Kidney glomerular epithelial cell (primary cell): ENCODE measurements at regions not wholly inside any gene's neighbourhood (a gene's known extent, or its start where the extent isn't known, plus 50 kb on each side); places are given as distances from the start of the nearest gene placed in this dataset.
"Not testable (repeated sequence)": the region's sequence is repeated elsewhere in the genome, so short reads cannot be mapped to it uniquely, and the experiment has no call there.

Source experiments
- DNase-seq: peaks from one replicate; lab custom pipeline; 2025; lab: John Stamatoyannopoulos, UW

DNA sequence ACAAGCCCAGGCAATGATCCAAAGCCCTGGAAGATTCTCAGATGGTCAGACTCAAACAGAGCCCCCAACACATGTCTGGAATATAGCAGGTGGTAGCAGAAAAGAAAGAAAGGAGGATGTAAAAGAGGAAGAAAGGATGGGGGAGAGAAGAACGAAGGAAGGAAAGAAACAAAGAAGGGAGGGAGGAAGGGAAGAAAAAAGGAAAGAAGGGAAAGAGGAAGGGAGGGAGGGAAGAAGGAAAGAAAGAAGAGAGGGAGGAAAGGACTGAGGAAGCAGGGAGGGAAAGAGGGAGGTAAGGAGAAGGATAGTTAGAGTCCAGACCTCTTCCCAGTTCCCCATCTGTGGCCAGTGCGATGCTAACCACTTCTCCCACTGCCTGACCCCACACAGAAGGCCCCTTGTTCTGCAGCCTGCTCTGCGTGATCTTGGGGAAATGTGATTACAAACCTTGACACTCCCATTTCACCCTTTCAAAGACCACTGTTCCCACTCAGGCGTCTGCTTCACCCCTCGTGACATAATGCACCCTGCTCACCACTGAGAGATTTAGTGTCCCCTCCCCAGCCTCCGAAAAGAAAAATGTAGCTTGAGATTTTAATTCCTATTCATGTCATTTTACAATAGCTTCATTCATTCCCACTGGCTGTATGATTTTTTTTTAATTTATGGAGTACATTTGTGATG, 357.9 kb downstream of the BCL11B start:
- DNase-seq: no peak

DNA sequence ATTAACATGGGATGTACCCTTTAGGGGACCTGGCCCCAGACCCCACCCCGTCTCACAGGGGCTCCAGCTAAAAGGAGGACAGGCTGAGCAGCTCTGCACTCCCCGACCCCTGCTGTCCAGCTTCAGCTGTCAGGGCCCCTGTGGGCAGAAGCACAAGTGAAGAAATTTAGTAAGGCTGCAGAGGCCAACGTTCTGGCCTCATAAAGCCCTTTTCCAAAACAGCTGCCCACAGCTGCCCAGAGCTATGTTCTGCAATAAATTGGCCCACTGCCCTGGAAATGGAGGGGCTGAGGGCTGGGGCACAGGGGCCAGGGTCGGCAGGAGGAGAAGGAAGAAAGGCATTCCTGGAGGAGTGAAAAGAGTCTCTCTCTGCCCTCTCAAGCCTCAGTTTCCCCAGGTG, 357.1 kb downstream of the BCL11B start:
- no peak for DNase-seq

DNA sequence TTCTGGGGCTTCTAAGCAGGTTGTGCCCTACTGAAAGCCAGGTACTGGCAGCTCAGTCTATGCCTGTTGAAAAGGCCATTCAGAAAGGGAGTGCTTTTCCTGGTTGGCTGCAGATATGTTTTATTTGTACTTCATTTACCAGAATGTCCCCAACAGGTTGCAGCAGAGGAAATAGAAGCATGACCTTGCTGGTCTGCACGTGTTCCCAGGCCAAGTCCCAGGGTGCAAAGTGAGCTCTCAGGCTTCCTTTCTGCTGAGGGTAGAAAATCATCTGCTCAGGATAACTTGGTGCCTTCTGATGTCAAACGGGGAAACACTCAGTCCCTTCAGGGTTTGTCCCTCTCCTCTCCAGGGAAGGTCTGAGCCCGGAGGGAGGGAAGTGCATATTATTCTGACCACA, 356.4 kb downstream of the BCL11B start:
- DNase-seq: no peak

DNA sequence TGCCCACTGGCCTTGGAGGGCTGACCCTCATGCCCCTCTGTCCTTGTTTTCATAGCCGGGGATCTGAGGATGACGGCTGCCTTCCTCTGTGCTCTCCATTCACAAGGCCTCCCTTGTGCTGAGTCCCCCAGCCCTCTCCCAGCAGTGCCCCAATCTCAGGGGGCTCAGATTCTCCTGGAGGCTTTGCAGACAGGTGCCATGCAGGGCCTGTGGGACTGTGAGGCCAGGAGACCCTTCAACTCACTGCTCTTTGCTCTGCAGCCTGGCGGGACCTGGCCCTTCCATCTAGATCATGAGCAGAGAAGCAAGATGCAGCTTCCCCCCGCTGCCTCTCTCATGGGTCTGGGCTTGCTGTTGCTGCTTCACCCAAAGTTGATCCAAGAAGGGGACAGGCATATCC, 356.0 kb downstream of the BCL11B start:
- DNase-seq: no peak

DNA sequence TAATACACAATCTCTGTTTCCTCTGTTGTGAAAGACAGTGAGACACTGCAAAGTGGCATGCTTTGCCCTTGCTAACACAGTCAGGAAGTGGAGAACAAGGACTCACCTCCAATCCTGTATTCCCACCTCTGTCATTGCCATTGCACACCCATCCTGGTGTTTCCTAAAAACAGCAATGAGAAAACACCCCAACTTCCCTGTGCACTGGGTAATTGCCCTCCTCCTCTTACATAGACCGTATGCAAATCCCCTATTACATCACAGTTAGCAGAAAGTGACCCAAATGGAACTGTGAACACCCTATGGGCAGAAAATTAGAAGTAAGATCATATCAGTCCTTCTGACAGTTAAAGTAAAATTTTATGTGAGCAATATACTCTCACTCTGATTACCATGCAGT, 355.5 kb downstream of the BCL11B start:
- DNase-seq: no peak

DNA sequence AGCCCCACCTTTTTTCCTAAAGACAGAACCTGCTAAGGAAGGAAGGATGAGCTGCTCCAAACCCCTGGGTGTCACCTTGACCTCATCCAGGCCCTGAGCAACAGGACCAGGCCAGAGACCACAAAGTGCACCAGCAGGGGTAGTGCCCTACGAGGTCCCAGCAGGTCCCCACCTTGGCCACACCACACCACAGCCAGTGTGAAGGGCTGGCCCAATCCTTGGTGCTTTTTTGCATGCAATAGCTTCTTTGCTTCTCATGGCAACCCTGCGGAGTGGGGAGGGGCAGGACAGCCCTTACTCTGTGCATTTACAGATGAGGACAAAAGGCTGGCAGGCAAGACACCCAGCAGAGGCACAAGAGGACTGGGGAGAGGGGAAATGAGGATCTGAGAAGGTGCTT, 352.6 kb downstream of the BCL11B start:
- DNase-seq: no peak

DNA sequence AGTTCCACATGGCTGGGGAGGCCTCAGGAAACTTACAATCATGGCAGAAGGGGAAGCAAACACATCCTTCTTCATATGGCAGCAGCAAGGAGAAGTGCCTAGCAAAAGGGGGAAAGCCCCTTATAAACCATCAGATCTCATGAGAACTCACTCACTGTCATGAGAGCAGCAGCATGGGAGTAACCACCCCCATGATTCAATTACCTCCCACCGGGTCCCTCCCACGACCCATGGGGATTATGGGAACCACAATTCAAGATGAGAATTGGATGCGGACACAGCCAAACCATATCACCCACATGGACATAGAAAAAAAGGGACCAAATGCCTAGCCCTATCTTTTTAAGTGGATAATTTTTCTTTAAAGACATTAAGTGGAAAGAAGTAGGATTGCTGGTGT, 350.7 kb downstream of the BCL11B start:
- DNase-seq: not testable (repeated sequence)

DNA sequence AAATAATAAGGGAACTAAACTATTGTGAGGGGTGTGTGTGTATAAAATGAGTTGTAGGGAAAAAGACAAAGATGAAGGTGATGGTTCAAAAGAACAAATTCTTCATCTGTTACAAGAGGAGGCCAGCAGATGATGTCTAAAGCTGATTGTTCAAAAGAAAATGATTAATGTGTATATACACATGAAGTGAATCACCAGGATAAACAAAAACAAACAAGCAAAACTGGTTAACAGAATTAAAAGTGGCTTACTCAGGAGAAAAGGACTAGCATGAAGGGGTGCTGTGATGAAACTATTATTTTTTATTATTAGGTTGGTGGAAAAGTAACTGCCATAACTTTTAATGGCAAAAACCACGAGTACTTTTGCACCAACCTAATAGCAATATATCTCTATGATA, 348.4 kb downstream of the BCL11B start:
- no peak for DNase-seq

DNA sequence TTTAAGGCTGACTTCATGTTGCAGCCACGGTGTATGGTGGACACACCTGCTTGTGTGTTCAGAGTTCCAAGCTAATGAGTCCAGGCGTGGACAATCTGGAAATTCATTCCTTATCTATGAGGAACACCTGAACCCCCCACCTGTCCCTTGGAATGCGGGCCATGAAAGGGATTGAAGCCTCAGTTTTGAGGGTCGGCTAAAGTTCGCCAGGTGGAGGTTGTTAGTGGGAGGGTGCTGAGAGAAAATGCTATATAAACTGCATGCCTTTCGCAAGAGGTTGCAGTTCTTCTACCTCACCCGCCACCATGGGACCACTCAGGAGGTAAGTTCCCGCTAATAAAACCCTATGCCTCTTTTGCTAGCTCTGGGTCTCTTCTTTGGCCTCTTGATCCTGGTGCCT, 348.0 kb downstream of the BCL11B start:
- DNase-seq: no peak

DNA sequence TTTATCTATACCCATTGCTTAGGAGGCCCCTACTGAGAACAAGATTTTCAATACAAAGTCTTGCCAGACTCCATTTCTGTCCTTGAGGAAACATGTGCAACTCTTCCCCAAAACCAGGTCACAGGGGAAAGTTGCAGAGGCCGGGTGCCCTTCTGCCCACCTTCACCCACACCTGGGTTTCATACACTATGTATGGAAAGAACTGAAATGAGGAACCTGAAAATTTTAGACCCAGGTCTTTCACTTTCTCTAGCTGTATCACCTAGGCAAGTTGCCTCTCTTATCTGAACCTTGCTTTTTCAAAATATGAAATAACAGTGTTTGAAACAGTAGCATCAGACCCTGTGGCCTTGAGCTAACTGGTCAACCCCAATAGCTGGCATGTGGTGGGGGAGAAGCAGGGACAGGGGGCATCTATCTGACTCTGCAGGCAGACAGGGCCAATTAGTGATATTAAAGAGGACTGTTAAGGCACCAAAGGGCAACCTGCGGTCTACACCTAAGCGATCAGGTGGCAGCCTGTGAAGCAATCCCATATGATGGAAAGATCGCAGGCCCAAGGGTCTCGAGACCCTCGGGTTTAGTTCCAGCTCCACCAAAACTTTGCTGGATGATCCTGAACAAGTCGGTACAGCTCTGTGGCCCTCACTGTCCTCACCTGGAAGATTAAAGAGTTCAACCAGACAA, 346.5 kb downstream of the BCL11B start:
- no peak for DNase-seq

DNA sequence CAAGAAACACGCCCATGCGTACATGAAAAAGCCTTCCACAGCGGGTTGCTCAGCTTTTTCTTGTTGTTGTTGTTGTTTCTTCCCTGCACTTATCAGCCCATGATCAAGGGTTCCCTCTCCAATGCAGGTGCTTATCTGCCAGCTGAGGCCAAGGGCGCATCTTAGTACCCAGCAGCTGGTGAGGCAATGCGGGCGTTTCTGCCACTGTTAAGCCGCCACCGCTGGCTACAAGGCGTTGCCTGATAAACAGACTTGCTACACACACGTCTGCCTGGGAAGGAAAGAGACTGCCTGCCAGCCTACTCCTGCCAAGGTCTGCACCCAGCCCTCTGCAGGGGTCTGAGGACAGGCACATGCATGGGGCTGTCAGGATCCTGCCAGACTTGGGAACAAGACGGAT, 345.9 kb downstream of the BCL11B start:
- no peak for DNase-seq

DNA sequence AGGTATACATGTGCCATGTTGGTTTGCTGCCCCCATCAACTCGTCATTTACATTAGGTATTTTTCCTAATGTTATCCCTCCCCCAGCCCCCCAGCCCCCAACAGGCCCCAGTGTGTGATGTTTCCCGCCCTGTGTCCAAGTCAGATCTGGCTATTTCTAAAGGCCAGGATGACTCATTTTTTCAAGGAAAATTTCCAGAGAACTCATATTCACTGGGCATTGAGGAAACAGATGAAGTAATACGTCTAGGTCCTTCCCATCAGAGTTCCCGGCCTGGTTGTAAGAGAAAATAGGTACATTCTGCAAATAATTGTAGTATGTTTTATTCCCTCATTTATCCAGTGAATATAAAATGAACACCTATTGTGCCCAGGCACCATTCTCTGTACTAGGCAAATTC, 345.2 kb downstream of the BCL11B start:
- DNase-seq: no peak

DNA sequence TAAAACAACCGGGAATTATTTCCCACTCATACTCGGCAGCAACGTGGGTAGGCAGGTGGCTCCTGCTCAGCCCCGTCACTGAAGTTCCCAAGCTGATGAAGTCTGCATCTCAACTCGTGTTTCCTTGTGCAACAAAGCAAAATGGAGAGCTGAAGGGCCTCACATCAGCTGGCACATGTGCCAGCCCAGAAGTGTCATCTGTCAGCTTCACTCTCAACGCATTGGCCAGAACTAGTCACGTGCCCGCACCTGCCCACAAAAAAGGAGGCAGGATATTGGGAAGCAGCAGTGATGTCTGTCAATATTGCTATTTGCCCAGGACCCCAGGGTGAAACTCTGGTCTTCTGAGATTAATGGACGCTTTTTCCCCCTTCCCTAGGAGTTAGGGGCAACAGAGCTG, 344.0 kb downstream of the BCL11B start:
- no peak for DNase-seq

DNA sequence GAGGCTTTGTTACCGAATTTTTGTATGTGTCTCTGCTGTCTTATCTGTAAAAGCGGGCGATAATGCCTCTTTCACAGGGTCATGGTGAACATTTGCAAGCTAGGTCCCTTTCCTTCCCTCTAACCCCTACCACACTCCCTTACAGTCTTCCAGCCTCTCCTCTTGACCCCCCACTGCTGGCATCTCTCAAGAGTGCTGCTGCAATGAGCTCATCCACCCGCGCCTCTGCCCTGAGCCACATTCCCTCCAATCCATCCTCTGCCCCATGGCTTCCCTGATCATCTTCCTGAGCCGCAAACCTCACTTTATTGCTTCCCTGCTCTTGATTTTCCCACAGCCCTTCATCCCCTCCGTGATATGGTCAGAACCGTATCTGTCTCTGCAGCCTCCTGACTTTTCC, 343.6 kb downstream of the BCL11B start:
- no peak for DNase-seq

DNA sequence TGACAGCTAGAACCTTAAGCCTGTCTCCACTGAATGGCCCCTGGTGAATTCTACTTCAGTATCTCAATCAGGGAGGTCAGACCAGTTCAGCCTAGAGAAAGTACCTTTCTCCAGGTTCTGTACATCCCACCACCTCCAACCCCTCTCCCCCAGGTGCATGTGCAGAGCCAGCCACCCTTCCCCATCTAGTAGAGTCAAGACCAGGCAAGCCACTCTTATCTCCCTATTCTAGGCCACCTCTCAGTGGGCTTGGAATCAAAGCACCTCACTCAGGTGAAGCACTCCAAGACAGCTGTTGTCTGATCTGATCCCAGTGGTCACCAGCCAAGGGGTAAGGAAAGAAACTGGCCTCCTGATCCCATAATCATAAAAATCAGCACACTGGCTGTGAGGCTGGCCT, 340.9 kb downstream of the BCL11B start:
- DNase-seq: no peak

DNA sequence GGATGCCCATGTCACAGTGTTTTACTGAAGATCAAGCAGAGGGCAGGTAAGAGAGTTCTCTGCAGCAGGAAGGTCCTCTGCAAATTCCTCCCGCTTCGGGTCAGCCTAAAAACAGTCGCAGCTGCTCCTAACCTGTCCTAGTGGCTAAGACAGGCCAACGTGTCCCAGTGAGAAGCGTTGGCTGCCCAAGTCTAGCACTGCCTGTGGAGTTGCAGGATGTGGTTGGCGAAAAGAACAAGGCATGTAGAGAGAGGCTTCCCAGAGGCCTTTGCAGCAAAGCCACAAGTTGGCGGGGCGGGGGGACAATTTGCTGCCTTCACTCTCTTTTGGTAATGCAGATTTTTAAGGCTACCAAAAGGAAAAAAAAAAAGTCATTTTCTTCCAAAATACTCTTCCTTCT, 340.1 kb downstream of the BCL11B start:
- DNase-seq: no peak

DNA sequence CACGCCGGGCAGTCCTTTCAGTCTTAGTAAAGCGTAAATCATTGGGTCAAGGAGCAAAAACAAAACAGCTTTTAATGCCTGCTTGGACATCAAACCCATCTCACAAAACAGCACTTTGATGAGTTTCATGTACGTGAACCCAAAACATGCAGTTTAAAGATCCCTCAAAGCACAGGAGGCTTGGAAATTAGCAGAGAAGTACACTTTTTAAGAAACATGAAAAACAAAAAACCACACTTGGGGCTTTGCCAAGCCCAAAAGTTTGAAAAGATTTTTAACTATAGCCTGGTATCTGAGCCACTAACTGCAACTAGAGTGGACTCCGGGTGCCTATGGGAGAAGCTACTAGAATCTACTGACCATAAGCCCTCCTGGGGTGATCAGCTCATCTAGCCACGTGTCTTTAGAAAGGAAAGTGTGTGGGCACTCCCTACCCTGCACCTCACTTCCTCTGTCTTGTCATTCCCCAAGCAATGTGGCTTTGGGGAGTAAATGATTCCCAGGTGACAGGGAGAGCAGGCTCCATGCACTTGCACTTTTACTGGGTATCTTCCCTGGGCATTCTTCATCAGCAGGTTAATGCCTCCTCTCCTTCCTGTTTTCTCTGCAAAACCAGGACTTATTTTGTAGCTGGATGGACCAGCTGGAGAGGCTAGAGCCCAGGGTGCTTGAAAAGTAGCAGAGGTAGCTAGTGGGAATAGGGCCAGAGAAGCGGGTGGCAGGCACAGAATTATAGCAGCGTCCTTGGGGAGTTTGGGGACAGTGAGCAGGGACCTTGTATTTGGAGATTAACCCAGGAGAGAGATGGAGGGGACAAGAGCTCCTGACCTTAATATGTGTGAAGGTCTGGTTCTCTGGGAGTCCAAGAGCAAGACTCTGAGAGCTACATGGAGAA, 339.3 kb downstream of the BCL11B start:
- DNase-seq: no peak

DNA sequence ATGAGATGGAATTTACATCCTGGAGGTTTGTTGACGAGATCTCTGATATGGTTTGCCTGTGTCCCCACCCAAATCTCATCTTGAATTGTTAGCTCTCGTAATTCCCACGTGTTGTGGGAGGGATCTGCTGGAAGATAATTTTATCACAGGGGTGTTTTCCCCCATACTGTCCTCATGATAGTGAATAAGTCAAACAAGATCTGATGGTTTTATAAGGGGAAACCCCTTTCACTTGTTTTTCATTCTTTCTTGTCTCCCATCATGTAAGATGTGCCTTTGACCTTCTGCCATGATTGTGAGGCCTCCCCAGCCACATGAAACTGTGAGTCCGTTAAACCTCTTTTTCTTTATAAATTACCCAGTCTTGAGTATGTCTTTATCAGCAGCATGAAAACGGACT, 337.4 kb downstream of the BCL11B start:
- DNase-seq: not testable (repeated sequence)

DNA sequence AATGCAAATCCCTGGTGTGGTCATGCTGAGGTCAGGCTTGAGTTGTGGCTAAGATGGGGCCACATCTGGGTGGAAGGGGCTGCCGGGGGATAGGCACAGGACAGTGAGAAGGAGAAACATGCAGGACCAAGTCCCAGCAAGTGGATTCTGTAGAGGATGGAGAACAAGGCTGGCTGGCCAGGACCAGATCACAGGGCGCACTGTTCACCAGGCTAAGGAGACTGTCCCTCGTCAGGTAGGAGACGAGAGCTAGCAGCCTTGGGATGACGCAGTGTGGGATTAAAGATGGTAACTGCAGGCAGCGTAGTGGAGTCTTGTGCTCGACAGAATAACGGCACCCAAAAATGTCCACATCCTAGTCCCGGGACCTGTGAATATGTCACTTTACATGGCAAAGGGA, 336.1 kb downstream of the BCL11B start:
- DNase-seq: no peak

DNA sequence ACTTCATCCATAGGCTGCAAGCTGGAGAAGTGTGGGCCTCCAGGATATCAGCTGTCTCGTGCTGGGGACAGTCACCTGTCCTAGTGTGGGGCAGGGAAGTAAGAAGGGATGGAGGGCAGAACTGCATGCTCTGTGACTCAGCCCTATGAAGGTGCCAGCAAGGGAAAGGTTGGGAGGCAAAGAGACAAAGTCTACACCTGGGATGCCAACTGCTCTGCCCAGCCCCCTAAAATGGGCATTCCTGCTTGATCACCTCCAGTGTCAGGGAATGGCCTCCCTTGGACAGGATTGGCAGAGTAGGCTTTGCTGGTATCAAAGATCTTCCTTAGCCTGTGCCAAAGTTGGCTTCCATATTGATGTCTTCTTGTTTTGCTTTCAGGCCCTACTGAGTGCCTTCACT, 335.0 kb downstream of the BCL11B start:
- DNase-seq: no peak

DNA sequence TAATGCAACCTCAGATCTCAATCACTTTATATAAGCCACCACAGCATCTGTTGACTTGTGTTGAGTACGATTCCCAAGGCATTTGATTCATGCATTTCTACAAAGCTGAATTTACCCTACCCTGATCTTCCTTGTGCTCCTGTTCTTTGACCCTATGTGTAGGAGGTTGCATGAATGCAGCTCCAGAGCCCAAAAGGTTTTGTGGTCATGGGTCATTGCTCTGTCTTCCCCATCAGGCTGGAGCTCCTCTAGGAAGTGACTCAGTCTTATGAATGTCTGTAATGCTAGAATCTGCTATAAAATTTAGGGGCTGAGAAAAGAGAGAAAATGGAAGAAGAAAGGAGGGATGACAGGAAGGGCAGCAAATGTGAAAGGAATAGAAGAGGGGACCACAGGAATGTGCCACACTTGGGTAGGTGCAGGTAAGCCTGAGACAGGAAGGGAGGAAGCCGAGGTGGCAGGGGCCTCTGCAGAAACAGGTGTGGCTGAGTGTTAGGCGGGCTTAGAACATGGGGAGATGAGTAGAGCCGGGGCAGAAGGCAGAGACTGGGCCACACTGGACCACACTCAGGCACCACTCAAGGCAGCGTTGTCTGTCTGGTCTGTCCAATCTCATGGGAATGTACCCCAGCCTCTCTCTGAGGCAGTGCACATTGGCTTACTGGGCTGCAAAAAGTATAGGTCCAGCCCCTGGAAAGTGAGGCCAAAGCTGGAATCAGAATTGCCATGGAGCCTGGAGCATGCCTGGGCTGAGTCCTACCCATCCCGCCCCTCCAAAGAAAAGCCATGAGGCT, 334.1 kb downstream of the BCL11B start:
- peak; percentile 29 for DNase-seq
